ENCODE measurements at regions not wholly inside any gene's neighbourhood (a gene's known extent, or its start where the extent isn't known, plus 50 kb on each side); places are given as distances from the start of the nearest gene placed in this dataset.
"Not testable (repeated sequence)": the region's sequence is repeated elsewhere in the genome, so short reads cannot be mapped to it uniquely, and the experiment has no call there.

- DNase-seq (ENCODE audit: low read depth in 2 of 3, low spot score in 2 of 3) = no peak
Observed at GRCh38 chr10:118944959-118945633, 84.4 kb upstream of the NANOS1 start.

- DNase-seq (ENCODE audit: low read depth in 2 of 3, low spot score in 2 of 3) = no peak
Observed at GRCh38 chr10:118948786-118949185, 80.7 kb upstream of the NANOS1 start.

GRCh38 chr10:118950190-118950680, 79.3 kb upstream of the NANOS1 start:
- no peak for DNase-seq (ENCODE audit: low read depth in 2 of 3, low spot score in 2 of 3)

GRCh38 chr10:118950997-118951637, 78.4 kb upstream of the NANOS1 start:
- DNase-seq (ENCODE audit: low read depth in 2 of 3, low spot score in 2 of 3) = no peak

GRCh38 chr10:118952493-118953295, 76.8 kb upstream of the NANOS1 start:
- no peak for DNase-seq (ENCODE audit: low read depth in 2 of 3, low spot score in 2 of 3)

- no peak for DNase-seq (ENCODE audit: low read depth in 2 of 3, low spot score in 2 of 3)
Observed at GRCh38 chr10:118953598-118954393, 75.7 kb upstream of the NANOS1 start.

- DNase-seq (ENCODE audit: low read depth in 2 of 3, low spot score in 2 of 3) = no peak
Observed at GRCh38 chr10:118955531-118955930, 74.0 kb upstream of the NANOS1 start.

- no peak for DNase-seq (ENCODE audit: low read depth in 2 of 3, low spot score in 2 of 3)
Observed at GRCh38 chr10:118955951-118956801, 73.3 kb upstream of the NANOS1 start.

- no peak for DNase-seq (ENCODE audit: low read depth in 2 of 3, low spot score in 2 of 3)
Observed at GRCh38 chr10:118956802-118957442, 72.6 kb upstream of the NANOS1 start.

GRCh38 chr10:118957443-118957825, 72.1 kb upstream of the NANOS1 start:
- no peak for DNase-seq (ENCODE audit: low read depth in 2 of 3, low spot score in 2 of 3)

- DNase-seq (ENCODE audit: low read depth in 2 of 3, low spot score in 2 of 3) = no peak
Observed at GRCh38 chr10:118957966-118958365, 71.5 kb upstream of the NANOS1 start.

- DNase-seq (ENCODE audit: low read depth in 2 of 3, low spot score in 2 of 3) = no peak
Observed at GRCh38 chr10:118958559-118958958, 71.0 kb upstream of the NANOS1 start.

GRCh38 chr10:118958984-118959925, 70.3 kb upstream of the NANOS1 start:
- DNase-seq (ENCODE audit: low read depth in 2 of 3, low spot score in 2 of 3) = no peak

- DNase-seq (ENCODE audit: low read depth in 2 of 3, low spot score in 2 of 3) = no peak
Observed at GRCh38 chr10:118960157-118961090, 69.1 kb upstream of the NANOS1 start.

- DNase-seq (ENCODE audit: low read depth in 2 of 3, low spot score in 2 of 3) = no peak
Observed at GRCh38 chr10:118961436-118961835, 68.1 kb upstream of the NANOS1 start.

- DNase-seq (ENCODE audit: low read depth in 2 of 3, low spot score in 2 of 3) = not testable (repeated sequence)
Observed at GRCh38 chr10:118962331-118962868, 67.1 kb upstream of the NANOS1 start.

GRCh38 chr10:118963341-118963740, 66.2 kb upstream of the NANOS1 start:
- no peak for DNase-seq (ENCODE audit: low read depth in 2 of 3, low spot score in 2 of 3)
